Vagina (tissue), 2 donors: ENCODE measurements at regions not wholly inside any gene's neighbourhood (a gene's known extent, or its start where the extent isn't known, plus 50 kb on each side); places are given as distances from the start of the nearest gene placed in this dataset.

Source experiments
- DNase-seq, 2 donors: peaks; one replicate each; pipeline ENCODE4 v3.0.0-alpha.2; 2017; ENCODE audit errors: extremely low spot score in 2 of 2
- H3K27ac ChIP-seq: fragments of 200-600 bp; sonication (generic); one replicate; pipeline ENCODE4 v1.5.1; 2019
- H3K27me3 ChIP-seq: fragments of 200-600 bp; sonication (generic); one replicate; pipeline ENCODE4 v1.5.1; 2019
- H3K36me3 ChIP-seq, 2 donors: fragments of 200-600 bp; sonication (generic); one replicate each; pipeline ENCODE4 v1.5.1; 2017 to 2019
- H3K4me1 ChIP-seq: fragments of 200-600 bp; sonication (generic); one replicate; pipeline ENCODE4 v1.5.1; 2019
- H3K4me3 ChIP-seq, 2 donors: fragments of 200-600 bp; sonication (generic); 1 replicate in 1 of 2; 2 replicates in 1 of 2; pipeline ENCODE4 v1.5.1; 2016 to 2019
- H3K9me3 ChIP-seq: fragments of 200-600 bp; sonication (generic); one replicate; pipeline ENCODE4 v1.5.1; 2019
- CTCF ChIP-seq, 3 experiments: fragments of 450-650 bp in 2 of 3; fragments of 200-600 bp in 1 of 3; sonication (generic) in 1 of 3; IDR thresholded peaks; one replicate each; pipeline ENCODE4 v1.5.1; 2017 to 2019; ENCODE audit warnings: antibody characterized with exemption in 3 of 3, mild to moderate bottlenecking in 2 of 3, moderate library complexity in 2 of 3
- POLR2A ChIP-seq, 2 donors: fragments of 450-650 bp; IDR thresholded peaks; one replicate each; pipeline ENCODE4 v1.6.1; 2017; ENCODE audit warnings: antibody characterized with exemption in 2 of 2, mild to moderate bottlenecking in 2 of 2, moderate library complexity in 2 of 2
- POLR2AphosphoS5 ChIP-seq, 2 donors: sonication (generic); formaldehyde crosslinking; IDR thresholded peaks; one replicate each; pipeline ENCODE4 v1.9.0; 2017; ENCODE audit warnings: antibody characterized with exemption in 2 of 2, mild to moderate bottlenecking in 2 of 2, low read depth in 1 of 2; ENCODE audit not compliant: insufficient read depth in 1 of 2
- intact Hi-C: fragments of 100-400 bp; cut with DNase I; formaldehyde crosslinking; loops from one replicate; pipeline ENCODE4 v1.15.1; 2023

- TF ChIP-seq POLR2A (IDR thresholded peaks at IDR 0.05) (no peak), POLR2AphosphoS5 (IDR thresholded peaks at IDR 0.05; ENCODE audit: insufficient read depth in 1 of 2, low read depth in 1 of 2) (no peak), CTCF (IDR thresholded peaks at IDR 0.05) (no peak)
- Histone ChIP-seq H3K36me3 (no peaks in the 10 kb centered on the region), H3K27me3 (no peaks in the 10 kb centered on the region), H3K4me3 (no peak overlapping the region), H3K27ac (no peak overlapping the region), H3K9me3 (no peaks in the 10 kb centered on the region), H3K4me1 (peaks cover 13% of the 10 kb centered on the region)
- no peak for DNase-seq
- intact Hi-C loops = no loop called here
Observed at GRCh38 chr3:94360987-94361386, 298.1 kb downstream of the NSUN3 start.

- Histone ChIP-seq H3K9me3 (no peaks in the 10 kb centered on the region), H3K27ac (no peak overlapping the region), H3K36me3 (no peaks in the 10 kb centered on the region), H3K4me3 (no peak overlapping the region), H3K4me1 (peaks cover 13% of the 10 kb centered on the region), H3K27me3 (no peaks in the 10 kb centered on the region)
- intact Hi-C loops = no loop called here
- DNase-seq = no peak
- TF ChIP-seq POLR2A (IDR thresholded peaks at IDR 0.05) (no peak), POLR2AphosphoS5 (IDR thresholded peaks at IDR 0.05; ENCODE audit: insufficient read depth in 1 of 2, low read depth in 1 of 2) (no peak), CTCF (IDR thresholded peaks at IDR 0.05) (no peak)
Observed at GRCh38 chr3:94362393-94362792, 299.5 kb downstream of the NSUN3 start.

GRCh38 chr3:94365006-94365405 lies 302.1 kb downstream of the NSUN3 start:
- DNase-seq = no peak
- Histone ChIP-seq H3K27ac (no peak overlapping the region), H3K4me3 (no peak overlapping the region), H3K27me3 (no peaks in the 10 kb centered on the region), H3K36me3 (no peaks in the 10 kb centered on the region), H3K4me1 (peaks cover 11% of the 10 kb centered on the region), H3K9me3 (no peaks in the 10 kb centered on the region)
- TF ChIP-seq POLR2A (IDR thresholded peaks at IDR 0.05) (no peak), POLR2AphosphoS5 (IDR thresholded peaks at IDR 0.05; ENCODE audit: insufficient read depth in 1 of 2, low read depth in 1 of 2) (no peak), CTCF (IDR thresholded peaks at IDR 0.05) (no peak)
- intact Hi-C loops = no loop called here

GRCh38 chr3:94372026-94372425 lies 309.2 kb downstream of the NSUN3 start:
- intact Hi-C loops = no loop called here
- TF ChIP-seq POLR2A (IDR thresholded peaks at IDR 0.05) = no peak
- Histone ChIP-seq H3K4me3 (no peak overlapping the region), H3K27me3 (no peaks in the 10 kb centered on the region), H3K4me1 (no peaks in the 10 kb centered on the region), H3K27ac (no peak overlapping the region), H3K9me3 (no peaks in the 10 kb centered on the region), H3K36me3 (no peaks in the 10 kb centered on the region)
- no peak for DNase-seq

- TF ChIP-seq POLR2AphosphoS5 (IDR thresholded peaks at IDR 0.05; ENCODE audit: insufficient read depth in 1 of 2, low read depth in 1 of 2) (no peak), CTCF (IDR thresholded peaks at IDR 0.05) (no peak)
- H3K27me3 ChIP-seq = no peaks in the 10 kb centered on the region
- DNase-seq = no peak
- no peak overlapping the region for H3K27ac ChIP-seq
- no peaks in the 10 kb centered on the region for H3K4me1 ChIP-seq
- intact Hi-C loops = no loop called here
- H3K36me3 ChIP-seq = no peaks in the 10 kb centered on the region
- no peaks in the 10 kb centered on the region for H3K9me3 ChIP-seq
- no peak overlapping the region for H3K4me3 ChIP-seq
Observed at GRCh38 chr3:94373456-94373855, 310.6 kb downstream of the NSUN3 start.
